Activated naive CD4-positive, alpha-beta T cell treated with anti-CD3 and anti-CD28 coated beads, Interleukin-2, amount 10 ng/mL, durations not matched to agents 7 days and 5 days (primary cell): ENCODE measurements at regions not wholly inside any gene's neighbourhood (a gene's known extent, or its start where the extent isn't known, plus 50 kb on each side); places are given as distances from the start of the nearest gene placed in this dataset.

Source experiments
- CTCF ChIA-PET: fragments of 350-600 bp; sonication (Branson Sonifier 250); formaldehyde crosslinking; loops from one replicate; lab custom pipeline; 2021; ENCODE audit warnings: antibody characterized with exemption; lab: Charles Lee
- DNase-seq: peaks from one replicate; pipeline ENCODE4 v3.0.0-alpha.2; 2020
- H3K27ac Mint-ChIP-seq: one replicate; pipeline ENCODE4 v1.8.0; 2021; ENCODE audit warnings: mild to moderate bottlenecking, moderate library complexity, mixed read lengths
- H3K27me3 Mint-ChIP-seq: one replicate; pipeline ENCODE4 v1.8.0; 2021; ENCODE audit warnings: mild to moderate bottlenecking, mixed read lengths
- H3K36me3 Mint-ChIP-seq: one replicate; pipeline ENCODE4 v1.8.0; 2021; ENCODE audit warnings: mixed read lengths
- H3K4me1 Mint-ChIP-seq: one replicate; pipeline ENCODE4 v1.8.0; 2021; ENCODE audit warnings: mixed read lengths
- H3K4me3 Mint-ChIP-seq: one replicate; pipeline ENCODE4 v1.8.0; 2021; ENCODE audit warnings: mild to moderate bottlenecking, moderate library complexity, mixed read lengths
- H3K9me3 Mint-ChIP-seq: one replicate; pipeline ENCODE4 v1.8.0; 2021; ENCODE audit warnings: mixed read lengths

GRCh38 chr5:29878599-29878998 is 1314.9 kb upstream of the CDH6 start:
- no peak for DNase-seq
- CTCF ChIA-PET = no interaction called here
- Mint-ChIP-seq H3K4me3 (no peak overlapping the region), H3K27ac (no peak overlapping the region), H3K9me3 (peaks cover 9% of the 10 kb centered on the region), H3K36me3 (no peaks in the 10 kb centered on the region), H3K4me1 (no peaks in the 10 kb centered on the region), H3K27me3 (no peaks in the 10 kb centered on the region)

GRCh38 chr5:29867155-29867554 is 1326.3 kb upstream of the CDH6 start:
- Mint-ChIP-seq H3K27me3 (no peaks in the 10 kb centered on the region), H3K9me3 (peaks cover 5% of the 10 kb centered on the region), H3K4me3 (no peak overlapping the region), H3K36me3 (no peaks in the 10 kb centered on the region), H3K4me1 (no peaks in the 10 kb centered on the region), H3K27ac (no peak overlapping the region)
- CTCF ChIA-PET = no interaction called here
- DNase-seq = no peak

GRCh38 chr5:29853711-29854220 is 1339.7 kb upstream of the CDH6 start:
- Mint-ChIP-seq H3K4me1 (no peaks in the 10 kb centered on the region), H3K27ac (no peak overlapping the region), H3K27me3 (no peaks in the 10 kb centered on the region), H3K36me3 (no peaks in the 10 kb centered on the region), H3K4me3 (no peak overlapping the region), H3K9me3 (peaks cover 9% of the 10 kb centered on the region)
- DNase-seq = no peak
- CTCF ChIA-PET = no interaction called here

- Mint-ChIP-seq H3K27me3 (no peaks in the 10 kb centered on the region), H3K36me3 (no peaks in the 10 kb centered on the region), H3K9me3 (peaks cover 13% of the 10 kb centered on the region), H3K4me1 (no peaks in the 10 kb centered on the region), H3K27ac (no peak overlapping the region), H3K4me3 (no peak overlapping the region)
- CTCF ChIA-PET = no interaction called here
- no peak for DNase-seq
Measured at GRCh38 chr5:29852329-29852728, 1341.2 kb upstream of the CDH6 start.

GRCh38 chr5:29845206-29845605 is 1348.3 kb upstream of the CDH6 start:
- Mint-ChIP-seq H3K4me1 (no peaks in the 10 kb centered on the region), H3K27ac (no peak overlapping the region), H3K27me3 (no peaks in the 10 kb centered on the region), H3K9me3 (peaks cover 7% of the 10 kb centered on the region), H3K4me3 (no peak overlapping the region), H3K36me3 (no peaks in the 10 kb centered on the region)
- DNase-seq = no peak
- CTCF ChIA-PET = no interaction called here

GRCh38 chr5:29833394-29833793 is 1360.1 kb upstream of the CDH6 start:
- no peak for DNase-seq
- Mint-ChIP-seq H3K27ac (no peak overlapping the region), H3K9me3 (peaks cover 17% of the 10 kb centered on the region), H3K4me3 (no peak overlapping the region), H3K27me3 (no peaks in the 10 kb centered on the region), H3K36me3 (no peaks in the 10 kb centered on the region), H3K4me1 (no peaks in the 10 kb centered on the region)
- CTCF ChIA-PET = no interaction called here

GRCh38 chr5:29822521-29822920 is 1371.0 kb upstream of the CDH6 start:
- Mint-ChIP-seq H3K27me3 (no peaks in the 10 kb centered on the region), H3K27ac (no peak overlapping the region), H3K36me3 (no peaks in the 10 kb centered on the region), H3K9me3 (peaks cover 13% of the 10 kb centered on the region), H3K4me1 (no peaks in the 10 kb centered on the region), H3K4me3 (no peak overlapping the region)
- CTCF ChIA-PET = no interaction called here
- DNase-seq = no peak

GRCh38 chr5:29811914-29812679 is 1381.4 kb upstream of the CDH6 start:
- Mint-ChIP-seq H3K27me3 (no peaks in the 10 kb centered on the region), H3K4me3 (no peak overlapping the region), H3K27ac (no peak overlapping the region), H3K36me3 (no peaks in the 10 kb centered on the region), H3K4me1 (no peaks in the 10 kb centered on the region), H3K9me3 (peaks cover 11% of the 10 kb centered on the region)
- CTCF ChIA-PET = no interaction called here
- DNase-seq = no peak

GRCh38 chr5:29805804-29806203 is 1387.7 kb upstream of the CDH6 start:
- Mint-ChIP-seq H3K4me1 (no peaks in the 10 kb centered on the region), H3K36me3 (no peaks in the 10 kb centered on the region), H3K27ac (no peak overlapping the region), H3K9me3 (peaks cover 9% of the 10 kb centered on the region), H3K4me3 (no peak overlapping the region), H3K27me3 (no peaks in the 10 kb centered on the region)
- CTCF ChIA-PET = no interaction called here
- no peak for DNase-seq

- Mint-ChIP-seq H3K9me3 (peaks cover 6% of the 10 kb centered on the region), H3K27ac (no peak overlapping the region), H3K4me3 (no peak overlapping the region), H3K4me1 (no peaks in the 10 kb centered on the region), H3K27me3 (no peaks in the 10 kb centered on the region), H3K36me3 (no peaks in the 10 kb centered on the region)
- CTCF ChIA-PET = no interaction called here
- no peak for DNase-seq
Measured at GRCh38 chr5:29800752-29801151, 1392.7 kb upstream of the CDH6 start.

- H3K9me3 Mint-ChIP-seq = peaks cover 6% of the 10 kb centered on the region
- no peak overlapping the region for H3K4me3 Mint-ChIP-seq
Measured at GRCh38 chr5:29796013-29796412, 1397.5 kb upstream of the CDH6 start.

GRCh38 chr5:29795096-29795652 is 1398.3 kb upstream of the CDH6 start:
- H3K36me3 Mint-ChIP-seq = no peaks in the 10 kb centered on the region
- H3K4me1 Mint-ChIP-seq = no peaks in the 10 kb centered on the region
- CTCF ChIA-PET = no interaction called here
- H3K27me3 Mint-ChIP-seq = no peaks in the 10 kb centered on the region
- DNase-seq = no peak
- peaks cover 4% of the 10 kb centered on the region for H3K9me3 Mint-ChIP-seq
- H3K27ac Mint-ChIP-seq = no peak overlapping the region
- no peak overlapping the region for H3K4me3 Mint-ChIP-seq

More at GRCh38 chr5:29796013-29796412, 1397.5 kb upstream of the CDH6 start:
- Mint-ChIP-seq H3K27ac (no peak overlapping the region), H3K36me3 (no peaks in the 10 kb centered on the region), H3K4me1 (no peaks in the 10 kb centered on the region), H3K27me3 (no peaks in the 10 kb centered on the region)
- DNase-seq = no peak
- CTCF ChIA-PET = no interaction called here

- DNase-seq = no peak
- CTCF ChIA-PET = no interaction called here
- Mint-ChIP-seq H3K27ac (no peak overlapping the region), H3K4me3 (no peak overlapping the region), H3K36me3 (no peaks in the 10 kb centered on the region), H3K4me1 (no peaks in the 10 kb centered on the region), H3K27me3 (no peaks in the 10 kb centered on the region), H3K9me3 (peaks cover 4% of the 10 kb centered on the region)
Measured at GRCh38 chr5:29794141-29794787, 1399.2 kb upstream of the CDH6 start.

GRCh38 chr5:29790281-29790680 is 1403.2 kb upstream of the CDH6 start:
- Mint-ChIP-seq H3K4me3 (no peak overlapping the region), H3K36me3 (no peaks in the 10 kb centered on the region), H3K4me1 (no peaks in the 10 kb centered on the region), H3K9me3 (peaks cover 13% of the 10 kb centered on the region), H3K27ac (no peak overlapping the region), H3K27me3 (no peaks in the 10 kb centered on the region)
- no peak for DNase-seq
- CTCF ChIA-PET = no interaction called here

- H3K27ac Mint-ChIP-seq = no peak overlapping the region
- H3K4me1 Mint-ChIP-seq = no peaks in the 10 kb centered on the region
- H3K4me3 Mint-ChIP-seq = no peak overlapping the region
- DNase-seq = no peak
- H3K27me3 Mint-ChIP-seq = no peaks in the 10 kb centered on the region
- H3K9me3 Mint-ChIP-seq = peaks cover 9% of the 10 kb centered on the region
- H3K36me3 Mint-ChIP-seq = no peaks in the 10 kb centered on the region
- CTCF ChIA-PET = no interaction called here
Measured at GRCh38 chr5:29780401-29780800, 1413.1 kb upstream of the CDH6 start.
